Endothelial cell of umbilical vein (primary cell): ENCODE measurements at regions not wholly inside any gene's neighbourhood (a gene's known extent, or its start where the extent isn't known, plus 50 kb on each side); places are given as distances from the start of the nearest gene placed in this dataset.

Experiments used
- BruUV-seq: library from RNA; stranded (reverse); fragments of 400-500 nt; replicated peaks from 2 replicates; lab custom pipeline; 2021; lab: Mats Ljungman, UMichigan
- CTCF ChIA-PET: fragments of 300-600, 350-600 bp; sonication (Branson Sonifier 250); formaldehyde crosslinking; loops from one replicate; lab custom pipeline; 2021; ENCODE audit warnings: antibody characterized with exemption, inconsistent platforms; lab: Charles Lee
- POLR2A ChIA-PET: fragments of 300-600, 350-600 bp; sonication (Branson Sonifier 250); formaldehyde crosslinking; loops from one replicate; lab custom pipeline; 2021; ENCODE audit warnings: antibody characterized with exemption, inconsistent platforms; lab: Charles Lee
- DNase-seq: peaks from one replicate; pipeline ENCODE4 v3.0.0-alpha.2; 2011; ENCODE audit warnings: low read depth, low spot score
- FAIRE-seq: peaks from 2 replicates; lab custom pipeline; 2011; peaks lifted over from hg19 to GRCh38; lab: Jason Lieb, UNC
- H2AFZ ChIP-seq: 2 replicates; pipeline ENCODE4 v1.6.0; 2012; ENCODE audit warnings: low read depth, low read length, control low read depth, inconsistent platforms
- H3K27ac ChIP-seq: 2 replicates; pipeline ENCODE4 v1.5.1; 2011; ENCODE audit warnings: low read depth, mild to moderate bottlenecking, control low read depth, low read length, moderate library complexity; ENCODE audit not compliant: insufficient read depth
- H3K27me3 ChIP-seq, 2 experiments: 2 replicates each; pipeline versions ENCODE4 v1.6.0 to v1.6.1; 2011; ENCODE audit warnings: low read length in 2 of 2, mixed read lengths in 1 of 2; ENCODE audit not compliant: control insufficient read depth in 2 of 2, insufficient read depth in 2 of 2
- H3K36me3 ChIP-seq, 2 experiments: 2 replicates in 1 of 2; 3 replicates in 1 of 2; pipeline ENCODE4 v1.5.1; 2011; ENCODE audit warnings: low read length in 2 of 2, mild to moderate bottlenecking in 1 of 2, moderate library complexity in 1 of 2; ENCODE audit not compliant: control insufficient read depth in 2 of 2, insufficient read depth in 2 of 2; ENCODE audit errors: extremely low read depth in 1 of 2
- H3K4me1 ChIP-seq: 3 replicates; pipeline ENCODE4 v1.5.1; 2011; ENCODE audit warnings: mild to moderate bottlenecking, low read length; ENCODE audit not compliant: control insufficient read depth, insufficient read depth; ENCODE audit errors: extremely low read depth
- H3K4me2 ChIP-seq: 2 replicates; pipeline ENCODE4 v1.6.1; 2011; ENCODE audit warnings: low read length, control low read depth, mixed read lengths; ENCODE audit not compliant: insufficient read depth
- H3K4me3 ChIP-seq, 3 experiments: fragments of 200-600 bp in 1 of 3; sonication (generic), shearing (Covaris generic) in 1 of 3; replicated peaks in 1 of 3; 2 replicates each; pipeline ENCODE4 v1.5.1; 2011 to 2016; ENCODE audit warnings: control low read depth in 3 of 3, low read length in 3 of 3, mild to moderate bottlenecking in 2 of 3, inconsistent platforms in 1 of 3, low read depth in 1 of 3, moderate library complexity in 1 of 3; ENCODE audit not compliant: insufficient read depth in 1 of 3
- H3K79me2 ChIP-seq: 2 replicates; pipeline ENCODE4 v1.6.0; 2012; ENCODE audit warnings: low read length, inconsistent platforms; ENCODE audit not compliant: control insufficient read depth, insufficient read depth
- H3K9ac ChIP-seq: replicated peaks from 2 replicates; pipeline ENCODE3; 2011; ENCODE audit warnings: low read length, control low read depth; ENCODE audit not compliant: insufficient read depth; ENCODE audit errors: extremely low read depth
- H3K9me1 ChIP-seq: replicated peaks from 3 replicates; pipeline ENCODE4 v1.6.0; 2011; ENCODE audit warnings: mild to moderate bottlenecking, low read length; ENCODE audit not compliant: control insufficient read depth, insufficient read depth; ENCODE audit errors: extremely low read depth
- H3K9me3 ChIP-seq: replicated peaks from 2 replicates; pipeline ENCODE4 v1.5.1; 2012; ENCODE audit warnings: low read length, inconsistent platforms; ENCODE audit not compliant: control insufficient read depth, insufficient read depth
- H4K20me1 ChIP-seq: replicated peaks from 2 replicates; pipeline ENCODE3; 2011; ENCODE audit warnings: mild to moderate bottlenecking, low read length; ENCODE audit not compliant: control insufficient read depth, insufficient read depth; ENCODE audit errors: extremely low read depth
- CTCF ChIP-seq, 2 donors: IDR thresholded peaks; 1 replicate in 1 of 2; 2 replicates in 1 of 2; pipeline ENCODE4 v1.5.1; 2011; ENCODE audit warnings: low read length in 2 of 2, mild to moderate bottlenecking in 2 of 2, moderate library complexity in 2 of 2, control low read depth in 1 of 2, inconsistent platforms in 1 of 2, low read depth in 1 of 2; ENCODE audit not compliant: insufficient read depth in 1 of 2; ENCODE audit errors: extremely low read depth in 1 of 2
- EZH2 ChIP-seq: IDR thresholded peaks from 2 replicates; pipeline ENCODE4 v1.6.1; 2012; ENCODE audit warnings: borderline replicate concordance, low read depth, mild to moderate bottlenecking, moderate library complexity, low read length, inconsistent platforms; ENCODE audit not compliant: severe bottlenecking
- FOS ChIP-seq: IDR thresholded peaks from 2 replicates; pipeline ENCODE4 v1.6.1; 2011; ENCODE audit warnings: mild to moderate bottlenecking, low read length, moderate library complexity, borderline replicate concordance; ENCODE audit not compliant: insufficient read depth
- MAX ChIP-seq: IDR thresholded peaks from 2 replicates; pipeline ENCODE4 v1.6.1; 2011; ENCODE audit not compliant: insufficient read depth, insufficient read length
- POLR2A ChIP-seq: IDR thresholded peaks from 2 replicates; pipeline ENCODE4 v1.6.1; 2012; ENCODE audit warnings: low read depth, mild to moderate bottlenecking, control low read depth, low read length
- POLR2AphosphoS5 ChIP-seq: IDR thresholded peaks from 2 replicates; pipeline ENCODE4 v1.6.1; 2012; ENCODE audit warnings: low read depth, mild to moderate bottlenecking, control low read depth, low read length, moderate library complexity; ENCODE audit not compliant: insufficient read depth
- dilution Hi-C: fragments of 300-500 bp; cut with MboI; formaldehyde crosslinking; loops from one replicate; pipeline ENCODE4 v1.15.0; 2019; ENCODE audit warnings: low sequenced_read_pairs; ENCODE audit not compliant: extremely low pct_ligation_motif_present
- intact Hi-C: fragments of 100-400 bp; cut with micrococcal nuclease; formaldehyde crosslinking; loops from one replicate; pipeline ENCODE4 v1.10.0; 2022

GRCh38 chr11:92838759-92839310, 130.6 kb upstream of the MTNR1B start:
- dilution Hi-C loops, result no loop called here
- no peak for FAIRE-seq

GRCh38 chr11:92839450-92839849, 130.0 kb upstream of the MTNR1B start:
- DNase-seq (no peak), FAIRE-seq (no peak)
- Histone ChIP-seq H4K20me1 (no peaks in the 10 kb centered on the region), H3K9ac (no peak overlapping the region), H3K9me1 (no peaks in the 10 kb centered on the region), H3K36me3 (no peaks in the 10 kb centered on the region), H3K4me3 (no peak overlapping the region), H3K4me1 (no peaks in the 10 kb centered on the region), H3K27me3 (no peaks in the 10 kb centered on the region), H3K27ac (no peak overlapping the region), H3K9me3 (no peaks in the 10 kb centered on the region), H3K4me2 (no peak overlapping the region), H2AFZ (no peak overlapping the region), H3K79me2 (no peaks in the 10 kb centered on the region)
- POLR2A ChIA-PET, result no interaction called here
- TF ChIP-seq FOS (no peak), POLR2AphosphoS5 (no peak), MAX (no peak), EZH2 (no peak), POLR2A (no peak)
- CTCF ChIA-PET, result no interaction called here
- BruUV-seq, result no TSS peak
- intact Hi-C loops (no loop called here), dilution Hi-C loops (no loop called here)

More at GRCh38 chr11:92838759-92839310, 130.6 kb upstream of the MTNR1B start:
- H3K9me3 ChIP-seq, result no peaks in the 10 kb centered on the region
- POLR2A ChIA-PET, result no interaction called here
- no peak overlapping the region for H3K27ac ChIP-seq
- no peak overlapping the region for H3K4me2 ChIP-seq
- TF ChIP-seq POLR2AphosphoS5, result no peak
- TF ChIP-seq CTCF (IDR thresholded peaks at IDR 0.05; ENCODE audit: extremely low read depth in 1 of 2, insufficient read depth in 1 of 2, low read depth in 1 of 2, low read length in 2 of 2), result no peak
- TF ChIP-seq POLR2A, result no peak
- TF ChIP-seq EZH2, result no peak
- H3K9me1 ChIP-seq, result no peaks in the 10 kb centered on the region
- DNase-seq, result no peak
- intact Hi-C loops, result no loop called here
- no peaks in the 10 kb centered on the region for H3K79me2 ChIP-seq
- no peaks in the 10 kb centered on the region for H3K27me3 ChIP-seq
- H3K4me1 ChIP-seq, result no peaks in the 10 kb centered on the region
- CTCF ChIA-PET, result no interaction called here
- no peak overlapping the region for H3K9ac ChIP-seq
- no peak overlapping the region for H3K4me3 ChIP-seq
- BruUV-seq, result no TSS peak
- no peaks in the 10 kb centered on the region for H4K20me1 ChIP-seq
- H2AFZ ChIP-seq, result no peak overlapping the region
- H3K36me3 ChIP-seq, result no peaks in the 10 kb centered on the region
